ENCODE measurements at regions not wholly inside any gene's neighbourhood (a gene's known extent, or its start where the extent isn't known, plus 50 kb on each side); places are given as distances from the start of the nearest gene placed in this dataset.
A peak's percentile ranks its signal among the peaks of the same experiment; 100 is the strongest.

GRCh38 chr2:48912110-48912509 lies 156.6 kb upstream of the LHCGR start:
- H3K27me3 ChIP-seq (ENCODE audit: low read length): no peaks in the 10 kb centered on the region
- no peaks in the 10 kb centered on the region for H3K9me3 ChIP-seq (ENCODE audit: low read length)
- H3K9ac ChIP-seq (ENCODE audit: low read length): no peak overlapping the region
- H3K79me2 ChIP-seq (ENCODE audit: low read length): no peaks in the 10 kb centered on the region
- no peak overlapping the region for H3K4me3 ChIP-seq (ENCODE audit: low read length)
- H4K20me1 ChIP-seq (ENCODE audit: insufficient read depth, low read depth, low read length): no peaks in the 10 kb centered on the region
- H3K27ac ChIP-seq (ENCODE audit: low read length): no peak overlapping the region
- no peak overlapping the region for H2AFZ ChIP-seq (ENCODE audit: low read length)
- H3K36me3 ChIP-seq (ENCODE audit: insufficient read depth, low read length): no peaks in the 10 kb centered on the region
- DNase-seq: peak; percentile 47
- H3K4me2 ChIP-seq (ENCODE audit: low read depth, low read length, poor library complexity, severe bottlenecking): no peak overlapping the region
- H3K4me1 ChIP-seq (ENCODE audit: low read length): no peaks in the 10 kb centered on the region
- H3K9me2 ChIP-seq (replicated peaks; ENCODE audit: insufficient read depth, low read length): no peaks in the 10 kb centered on the region

GRCh38 chr2:48910961-48911360 lies 155.4 kb upstream of the LHCGR start:
- Histone ChIP-seq H3K27ac (ENCODE audit: low read length) (no peak overlapping the region), H3K9ac (ENCODE audit: low read length) (no peak overlapping the region), H3K4me2 (ENCODE audit: low read depth, low read length, poor library complexity, severe bottlenecking) (no peak overlapping the region), H3K36me3 (ENCODE audit: insufficient read depth, low read length) (no peaks in the 10 kb centered on the region), H3K4me1 (ENCODE audit: low read length) (no peaks in the 10 kb centered on the region), H3K9me2 (replicated peaks; ENCODE audit: insufficient read depth, low read length) (no peaks in the 10 kb centered on the region), H2AFZ (ENCODE audit: low read length) (no peak overlapping the region), H3K79me2 (ENCODE audit: low read length) (no peaks in the 10 kb centered on the region), H4K20me1 (ENCODE audit: insufficient read depth, low read depth, low read length) (no peaks in the 10 kb centered on the region), H3K4me3 (ENCODE audit: low read length) (no peak overlapping the region), H3K9me3 (ENCODE audit: low read length) (no peaks in the 10 kb centered on the region), H3K27me3 (ENCODE audit: low read length) (no peaks in the 10 kb centered on the region)
- no peak for DNase-seq

GRCh38 chr2:48906633-48907032 lies 151.1 kb upstream of the LHCGR start:
- no peaks in the 10 kb centered on the region for H3K36me3 ChIP-seq (ENCODE audit: insufficient read depth, low read length)
- no peaks in the 10 kb centered on the region for H3K9me2 ChIP-seq (replicated peaks; ENCODE audit: insufficient read depth, low read length)
- H3K4me3 ChIP-seq (ENCODE audit: low read length): no peak overlapping the region
- no peak overlapping the region for H3K9ac ChIP-seq (ENCODE audit: low read length)
- H3K4me2 ChIP-seq (ENCODE audit: low read depth, low read length, poor library complexity, severe bottlenecking): no peak overlapping the region
- no peaks in the 10 kb centered on the region for H4K20me1 ChIP-seq (ENCODE audit: insufficient read depth, low read depth, low read length)
- no peak overlapping the region for H2AFZ ChIP-seq (ENCODE audit: low read length)
- H3K27ac ChIP-seq (ENCODE audit: low read length): no peak overlapping the region
- no peaks in the 10 kb centered on the region for H3K79me2 ChIP-seq (ENCODE audit: low read length)
- no peaks in the 10 kb centered on the region for H3K9me3 ChIP-seq (ENCODE audit: low read length)
- H3K4me1 ChIP-seq (ENCODE audit: low read length): no peaks in the 10 kb centered on the region
- DNase-seq: no peak
- H3K27me3 ChIP-seq (ENCODE audit: low read length): no peaks in the 10 kb centered on the region

- H3K79me2 ChIP-seq (ENCODE audit: low read length): no peaks in the 10 kb centered on the region
- no peaks in the 10 kb centered on the region for H4K20me1 ChIP-seq (ENCODE audit: insufficient read depth, low read depth, low read length)
- H3K4me1 ChIP-seq (ENCODE audit: low read length): no peaks in the 10 kb centered on the region
- H3K27ac ChIP-seq (ENCODE audit: low read length): no peak overlapping the region
- no peak overlapping the region for H3K9ac ChIP-seq (ENCODE audit: low read length)
- no peak for DNase-seq
- H3K4me2 ChIP-seq (ENCODE audit: low read depth, low read length, poor library complexity, severe bottlenecking): no peak overlapping the region
- H3K36me3 ChIP-seq (ENCODE audit: insufficient read depth, low read length): no peaks in the 10 kb centered on the region
- H3K27me3 ChIP-seq (ENCODE audit: low read length): no peaks in the 10 kb centered on the region
- H3K4me3 ChIP-seq (ENCODE audit: low read length): no peak overlapping the region
- no peaks in the 10 kb centered on the region for H3K9me3 ChIP-seq (ENCODE audit: low read length)
- H3K9me2 ChIP-seq (replicated peaks; ENCODE audit: insufficient read depth, low read length): no peaks in the 10 kb centered on the region
- no peak overlapping the region for H2AFZ ChIP-seq (ENCODE audit: low read length)
These were observed 150.2 kb upstream of the LHCGR start for GRCh38 chr2:48905696-48906095.

GRCh38 chr2:48902521-48902920 lies 147.0 kb upstream of the LHCGR start:
- Histone ChIP-seq H3K4me3 (ENCODE audit: low read length) (no peak overlapping the region), H3K9me2 (replicated peaks; ENCODE audit: insufficient read depth, low read length) (no peaks in the 10 kb centered on the region), H3K36me3 (ENCODE audit: insufficient read depth, low read length) (no peaks in the 10 kb centered on the region), H2AFZ (ENCODE audit: low read length) (no peak overlapping the region), H4K20me1 (ENCODE audit: insufficient read depth, low read depth, low read length) (no peaks in the 10 kb centered on the region), H3K27ac (ENCODE audit: low read length) (no peak overlapping the region), H3K9ac (ENCODE audit: low read length) (no peak overlapping the region), H3K27me3 (ENCODE audit: low read length) (no peaks in the 10 kb centered on the region), H3K4me1 (ENCODE audit: low read length) (no peaks in the 10 kb centered on the region), H3K9me3 (ENCODE audit: low read length) (no peaks in the 10 kb centered on the region), H3K4me2 (ENCODE audit: low read depth, low read length, poor library complexity, severe bottlenecking) (no peak overlapping the region), H3K79me2 (ENCODE audit: low read length) (no peaks in the 10 kb centered on the region)
- DNase-seq: peak; percentile 41

- no peaks in the 10 kb centered on the region for H3K9me3 ChIP-seq (ENCODE audit: low read length)
- no peaks in the 10 kb centered on the region for H3K36me3 ChIP-seq (ENCODE audit: insufficient read depth, low read length)
- DNase-seq: no peak
- no peaks in the 10 kb centered on the region for H3K4me1 ChIP-seq (ENCODE audit: low read length)
- no peak overlapping the region for H2AFZ ChIP-seq (ENCODE audit: low read length)
- no peak overlapping the region for H3K4me3 ChIP-seq (ENCODE audit: low read length)
- no peak overlapping the region for H3K4me2 ChIP-seq (ENCODE audit: low read depth, low read length, poor library complexity, severe bottlenecking)
- no peak overlapping the region for H3K9ac ChIP-seq (ENCODE audit: low read length)
- no peak overlapping the region for H3K27ac ChIP-seq (ENCODE audit: low read length)
- no peaks in the 10 kb centered on the region for H3K79me2 ChIP-seq (ENCODE audit: low read length)
- H3K9me2 ChIP-seq (replicated peaks; ENCODE audit: insufficient read depth, low read length): no peaks in the 10 kb centered on the region
- H3K27me3 ChIP-seq (ENCODE audit: low read length): no peaks in the 10 kb centered on the region
- H4K20me1 ChIP-seq (ENCODE audit: insufficient read depth, low read depth, low read length): no peaks in the 10 kb centered on the region
These were observed 145.9 kb upstream of the LHCGR start for GRCh38 chr2:48901416-48901815.

- Histone ChIP-seq H4K20me1 (ENCODE audit: insufficient read depth, low read depth, low read length) (no peaks in the 10 kb centered on the region), H3K27me3 (ENCODE audit: low read length) (no peaks in the 10 kb centered on the region), H3K79me2 (ENCODE audit: low read length) (no peaks in the 10 kb centered on the region), H3K9ac (ENCODE audit: low read length) (no peak overlapping the region), H2AFZ (ENCODE audit: low read length) (no peak overlapping the region), H3K4me3 (ENCODE audit: low read length) (no peak overlapping the region), H3K4me2 (ENCODE audit: low read depth, low read length, poor library complexity, severe bottlenecking) (no peak overlapping the region), H3K27ac (ENCODE audit: low read length) (no peak overlapping the region), H3K4me1 (ENCODE audit: low read length) (no peaks in the 10 kb centered on the region), H3K36me3 (ENCODE audit: insufficient read depth, low read length) (no peaks in the 10 kb centered on the region), H3K9me2 (replicated peaks; ENCODE audit: insufficient read depth, low read length) (no peaks in the 10 kb centered on the region), H3K9me3 (ENCODE audit: low read length) (no peaks in the 10 kb centered on the region)
- no peak for DNase-seq
These were observed 145.5 kb upstream of the LHCGR start for GRCh38 chr2:48901015-48901343.

- DNase-seq: no peak
- H3K9ac ChIP-seq (ENCODE audit: low read length): no peak overlapping the region
- no peaks in the 10 kb centered on the region for H3K79me2 ChIP-seq (ENCODE audit: low read length)
- no peak overlapping the region for H3K4me2 ChIP-seq (ENCODE audit: low read depth, low read length, poor library complexity, severe bottlenecking)
- H2AFZ ChIP-seq (ENCODE audit: low read length): no peak overlapping the region
- H3K9me3 ChIP-seq (ENCODE audit: low read length): no peaks in the 10 kb centered on the region
- H3K9me2 ChIP-seq (replicated peaks; ENCODE audit: insufficient read depth, low read length): no peaks in the 10 kb centered on the region
- H3K27me3 ChIP-seq (ENCODE audit: low read length): no peaks in the 10 kb centered on the region
- no peak overlapping the region for H3K27ac ChIP-seq (ENCODE audit: low read length)
- no peaks in the 10 kb centered on the region for H4K20me1 ChIP-seq (ENCODE audit: insufficient read depth, low read depth, low read length)
- no peak overlapping the region for H3K4me3 ChIP-seq (ENCODE audit: low read length)
- H3K4me1 ChIP-seq (ENCODE audit: low read length): no peaks in the 10 kb centered on the region
- no peaks in the 10 kb centered on the region for H3K36me3 ChIP-seq (ENCODE audit: insufficient read depth, low read length)
These were observed 144.9 kb upstream of the LHCGR start for GRCh38 chr2:48900321-48901014.

GRCh38 chr2:48896870-48897269 lies 141.3 kb upstream of the LHCGR start:
- no peaks in the 10 kb centered on the region for H3K9me3 ChIP-seq (ENCODE audit: low read length)
- no peaks in the 10 kb centered on the region for H3K9me2 ChIP-seq (replicated peaks; ENCODE audit: insufficient read depth, low read length)
- DNase-seq: no peak
- no peak overlapping the region for H3K4me3 ChIP-seq (ENCODE audit: low read length)
- H3K27ac ChIP-seq (ENCODE audit: low read length): no peak overlapping the region
- no peaks in the 10 kb centered on the region for H3K27me3 ChIP-seq (ENCODE audit: low read length)
- no peaks in the 10 kb centered on the region for H3K79me2 ChIP-seq (ENCODE audit: low read length)
- H3K9ac ChIP-seq (ENCODE audit: low read length): no peak overlapping the region
- H3K4me1 ChIP-seq (ENCODE audit: low read length): no peaks in the 10 kb centered on the region
- H2AFZ ChIP-seq (ENCODE audit: low read length): no peak overlapping the region
- H3K36me3 ChIP-seq (ENCODE audit: insufficient read depth, low read length): no peaks in the 10 kb centered on the region
- no peak overlapping the region for H3K4me2 ChIP-seq (ENCODE audit: low read depth, low read length, poor library complexity, severe bottlenecking)
- no peaks in the 10 kb centered on the region for H4K20me1 ChIP-seq (ENCODE audit: insufficient read depth, low read depth, low read length)
